ENCODE measurements at regions not wholly inside any gene's neighbourhood (a gene's known extent, or its start where the extent isn't known, plus 50 kb on each side); places are given as distances from the start of the nearest gene placed in this dataset.

GRCh38 chr2:107148496-107148895, 262.5 kb upstream of the ST6GAL2 start:
- ChIA-PET POLR2A (no interaction called here), CTCF (no interaction called here)
- H3K4me3 ChIP-seq (ENCODE audit: low read depth, low read length), result no peak overlapping the region
- TF ChIP-seq, protein P1, sequence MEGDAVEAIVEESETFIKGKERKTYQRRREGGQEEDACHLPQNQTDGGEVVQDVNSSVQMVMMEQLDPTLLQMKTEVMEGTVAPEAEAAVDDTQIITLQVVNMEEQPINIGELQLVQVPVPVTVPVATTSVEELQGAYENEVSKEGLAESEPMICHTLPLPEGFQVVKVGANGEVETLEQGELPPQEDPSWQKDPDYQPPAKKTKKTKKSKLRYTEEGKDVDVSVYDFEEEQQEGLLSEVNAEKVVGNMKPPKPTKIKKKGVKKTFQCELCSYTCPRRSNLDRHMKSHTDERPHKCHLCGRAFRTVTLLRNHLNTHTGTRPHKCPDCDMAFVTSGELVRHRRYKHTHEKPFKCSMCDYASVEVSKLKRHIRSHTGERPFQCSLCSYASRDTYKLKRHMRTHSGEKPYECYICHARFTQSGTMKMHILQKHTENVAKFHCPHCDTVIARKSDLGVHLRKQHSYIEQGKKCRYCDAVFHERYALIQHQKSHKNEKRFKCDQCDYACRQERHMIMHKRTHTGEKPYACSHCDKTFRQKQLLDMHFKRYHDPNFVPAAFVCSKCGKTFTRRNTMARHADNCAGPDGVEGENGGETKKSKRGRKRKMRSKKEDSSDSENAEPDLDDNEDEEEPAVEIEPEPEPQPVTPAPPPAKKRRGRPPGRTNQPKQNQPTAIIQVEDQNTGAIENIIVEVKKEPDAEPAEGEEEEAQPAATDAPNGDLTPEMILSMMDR (IDR thresholded peaks at IDR 0.05; ENCODE audit: insufficient read depth, low read length, missing control alignments), result no peak
- no peak for DNase-seq (ENCODE audit: low read depth, low spot score)

- TF ChIP-seq, protein P1 (IDR thresholded peaks at IDR 0.05; ENCODE audit: insufficient read depth, low read length, missing control alignments), result no peak
- no peak overlapping the region for H3K4me3 ChIP-seq (ENCODE audit: low read depth, low read length)
- no peak for DNase-seq (ENCODE audit: low read depth, low spot score)
- ChIA-PET POLR2A (no interaction called here), CTCF (no interaction called here)
Observed at GRCh38 chr2:107160640-107161239, 274.8 kb upstream of the ST6GAL2 start.

GRCh38 chr2:107168141-107168540, 282.2 kb upstream of the ST6GAL2 start:
- ChIA-PET CTCF (no interaction called here), POLR2A (interaction anchor here (0.6 kb wide), 1 partner anchor 141 kb away, joined by 4 read pairs; no protein-coding TSS in a partner anchor)
- no peak for DNase-seq (ENCODE audit: low read depth, low spot score)
- TF ChIP-seq, protein P1 (IDR thresholded peaks at IDR 0.05; ENCODE audit: insufficient read depth, low read length, missing control alignments), result no peak
- H3K4me3 ChIP-seq (ENCODE audit: low read depth, low read length), result no peak overlapping the region

GRCh38 chr2:107174171-107174570, 288.2 kb upstream of the ST6GAL2 start:
- no peak for DNase-seq (ENCODE audit: low read depth, low spot score)
- TF ChIP-seq, protein P1 (IDR thresholded peaks at IDR 0.05; ENCODE audit: insufficient read depth, low read length, missing control alignments), result no peak
- ChIA-PET POLR2A (interaction anchor here (0.7 kb wide), 1 partner anchor 287 kb away, joined by 3 read pairs; no protein-coding TSS in a partner anchor), CTCF (no interaction called here)
- H3K4me3 ChIP-seq (ENCODE audit: low read depth, low read length), result no peak overlapping the region

DNA sequence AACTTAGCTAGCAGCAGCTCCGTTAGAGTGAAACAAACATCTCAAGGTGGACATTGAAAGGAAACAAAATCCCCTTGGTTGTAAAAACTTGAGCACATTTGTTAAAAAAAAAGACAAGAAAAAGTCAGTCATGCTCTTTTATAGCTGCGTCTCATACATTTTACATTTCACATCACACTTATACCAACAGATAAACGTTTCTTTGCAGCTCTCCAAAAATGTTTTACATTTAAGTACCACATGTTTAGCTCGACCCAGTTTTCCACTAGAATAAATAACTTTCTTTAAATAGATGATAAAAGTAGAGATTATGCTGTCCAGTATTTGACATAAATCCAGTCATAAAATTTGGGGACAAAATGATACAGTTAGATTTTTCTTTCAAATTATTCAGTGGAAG, 297.0 kb upstream of the ST6GAL2 start:
- CTCF ChIA-PET, result no interaction called here
- TF ChIP-seq, protein P1 (IDR thresholded peaks at IDR 0.05; ENCODE audit: insufficient read depth, low read length, missing control alignments), result no peak
- H3K4me3 ChIP-seq (ENCODE audit: low read depth, low read length), result no peak overlapping the region
- POLR2A ChIA-PET, result no interaction called here
- no peak for DNase-seq (ENCODE audit: low read depth, low spot score)

DNA sequence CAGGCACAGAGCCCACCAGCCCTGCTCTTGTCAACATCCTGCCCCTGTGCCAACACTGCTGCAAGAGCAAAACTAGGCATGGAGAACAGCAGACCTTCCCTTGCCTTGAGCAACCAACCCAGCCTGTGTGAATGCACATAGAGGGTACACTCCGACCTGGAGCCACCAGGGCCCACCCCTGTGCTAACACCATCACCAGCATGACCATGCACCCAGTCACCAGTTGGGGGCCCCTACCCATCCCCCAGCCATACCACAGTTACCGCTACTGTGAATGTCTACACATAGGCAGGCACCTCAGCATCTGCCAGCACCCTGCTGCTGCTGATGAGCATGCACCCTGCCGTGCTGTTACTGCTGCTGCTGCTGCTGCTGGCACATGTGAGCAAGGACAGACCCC, 301.9 kb upstream of the ST6GAL2 start:
- TF ChIP-seq, protein P1 (IDR thresholded peaks at IDR 0.05; ENCODE audit: insufficient read depth, low read length, missing control alignments), result no peak
- DNase-seq (ENCODE audit: low read depth, low spot score), result no peak
- POLR2A ChIA-PET, result no interaction called here

More for the DNA sequence above, 301.9 kb upstream of the ST6GAL2 start:
- no peak overlapping the region for H3K4me3 ChIP-seq (ENCODE audit: low read depth, low read length)
- CTCF ChIA-PET, result no interaction called here
